ENCODE measurements at regions not wholly inside any gene's neighbourhood (a gene's known extent, or its start where the extent isn't known, plus 50 kb on each side); places are given as distances from the start of the nearest gene placed in this dataset.

GRCh38 chr1:193306430-193306829 lies 120.0 kb upstream of the B3GALT2 start:
- DNase-seq (ENCODE audit: low spot score) = no peak
- Mint-ChIP-seq H3K36me3 (ENCODE audit: low read depth) (no peaks in the 10 kb centered on the region), H3K9me3 (no peaks in the 10 kb centered on the region), H3K4me1 (ENCODE audit: low read depth) (peaks cover 11% of the 10 kb centered on the region), H3K4me3 (no peak overlapping the region), H3K27ac (no peak overlapping the region), H3K27me3 (ENCODE audit: low read depth) (no peaks in the 10 kb centered on the region)
